ENCODE measurements at regions not wholly inside any gene's neighbourhood (a gene's known extent, or its start where the extent isn't known, plus 50 kb on each side); places are given as distances from the start of the nearest gene placed in this dataset.

DNA sequence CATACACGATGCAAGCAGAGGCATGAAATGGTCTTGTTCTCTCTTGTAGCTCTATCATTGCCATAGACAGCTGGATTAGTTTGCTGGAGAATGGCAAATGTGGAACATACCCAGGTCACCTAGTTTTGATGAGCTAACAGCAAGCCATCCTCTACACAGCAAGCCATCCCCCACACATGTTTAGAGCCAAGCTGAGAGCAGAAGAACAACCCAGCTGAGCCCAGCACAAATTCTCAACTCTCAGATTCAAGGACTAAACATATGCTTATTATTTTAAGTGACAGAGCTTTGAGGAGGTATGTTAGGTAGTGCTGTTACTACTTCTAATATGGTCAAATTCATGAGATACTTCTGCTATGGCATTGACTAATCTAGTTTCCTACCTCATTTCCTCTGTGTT is 230.3 kb downstream of the OTOR start:
- TF ChIP-seq, protein P1, sequence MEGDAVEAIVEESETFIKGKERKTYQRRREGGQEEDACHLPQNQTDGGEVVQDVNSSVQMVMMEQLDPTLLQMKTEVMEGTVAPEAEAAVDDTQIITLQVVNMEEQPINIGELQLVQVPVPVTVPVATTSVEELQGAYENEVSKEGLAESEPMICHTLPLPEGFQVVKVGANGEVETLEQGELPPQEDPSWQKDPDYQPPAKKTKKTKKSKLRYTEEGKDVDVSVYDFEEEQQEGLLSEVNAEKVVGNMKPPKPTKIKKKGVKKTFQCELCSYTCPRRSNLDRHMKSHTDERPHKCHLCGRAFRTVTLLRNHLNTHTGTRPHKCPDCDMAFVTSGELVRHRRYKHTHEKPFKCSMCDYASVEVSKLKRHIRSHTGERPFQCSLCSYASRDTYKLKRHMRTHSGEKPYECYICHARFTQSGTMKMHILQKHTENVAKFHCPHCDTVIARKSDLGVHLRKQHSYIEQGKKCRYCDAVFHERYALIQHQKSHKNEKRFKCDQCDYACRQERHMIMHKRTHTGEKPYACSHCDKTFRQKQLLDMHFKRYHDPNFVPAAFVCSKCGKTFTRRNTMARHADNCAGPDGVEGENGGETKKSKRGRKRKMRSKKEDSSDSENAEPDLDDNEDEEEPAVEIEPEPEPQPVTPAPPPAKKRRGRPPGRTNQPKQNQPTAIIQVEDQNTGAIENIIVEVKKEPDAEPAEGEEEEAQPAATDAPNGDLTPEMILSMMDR (IDR thresholded peaks at IDR 0.05), result no peak
- no peak for TF ChIP-seq POLR2A (IDR thresholded peaks at IDR 0.05)
